HG03095 (cell line): ENCODE measurements at regions not wholly inside any gene's neighbourhood (a gene's known extent, or its start where the extent isn't known, plus 50 kb on each side); places are given as distances from the start of the nearest gene placed in this dataset.
A peak's percentile ranks its signal among the peaks of the same experiment; 100 is the strongest.

Experiments
- ATAC-seq: cut with Tn5 transposase; IDR thresholded peaks from one replicate; pipeline ENCODE4 v1.9.1; 2021; ENCODE audit warnings: moderate library complexity; ENCODE audit not compliant: unreplicated experiment

DNA sequence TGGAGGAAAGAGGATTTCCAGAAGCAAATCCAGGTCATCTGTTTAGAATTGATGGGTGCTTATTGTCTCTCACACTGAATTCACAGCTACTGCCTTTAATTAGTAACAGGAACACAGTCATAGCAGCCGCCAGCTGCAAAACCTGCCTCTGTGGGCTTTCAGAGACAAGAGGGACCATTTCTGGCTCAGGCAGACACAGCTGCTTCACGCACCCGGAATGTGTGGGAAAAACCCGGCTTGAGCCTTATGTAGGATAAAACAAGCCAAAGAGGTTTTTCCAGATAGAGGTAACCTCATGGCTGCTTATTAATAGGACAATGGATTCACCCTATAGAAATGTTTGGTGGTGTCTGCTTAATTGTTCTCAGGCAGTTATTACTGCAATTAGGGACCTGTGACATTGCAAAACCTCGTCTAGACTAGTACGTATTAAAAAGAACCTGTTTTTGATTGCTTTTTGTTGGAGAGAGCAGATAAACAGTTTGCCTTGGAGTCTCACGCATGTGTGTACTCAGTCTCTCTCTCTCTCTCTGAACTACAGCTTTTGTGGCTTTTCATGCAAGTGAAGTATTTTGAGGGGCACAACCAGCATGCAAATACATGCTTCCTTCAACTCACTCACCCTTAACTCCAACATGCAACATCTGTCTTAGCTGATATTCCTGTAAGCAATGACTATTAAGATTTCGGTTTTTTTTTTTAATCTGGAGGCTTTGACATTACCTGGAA lies 302.7 kb downstream of the PLK2 start:
- ATAC-seq: peak; percentile 90

DNA sequence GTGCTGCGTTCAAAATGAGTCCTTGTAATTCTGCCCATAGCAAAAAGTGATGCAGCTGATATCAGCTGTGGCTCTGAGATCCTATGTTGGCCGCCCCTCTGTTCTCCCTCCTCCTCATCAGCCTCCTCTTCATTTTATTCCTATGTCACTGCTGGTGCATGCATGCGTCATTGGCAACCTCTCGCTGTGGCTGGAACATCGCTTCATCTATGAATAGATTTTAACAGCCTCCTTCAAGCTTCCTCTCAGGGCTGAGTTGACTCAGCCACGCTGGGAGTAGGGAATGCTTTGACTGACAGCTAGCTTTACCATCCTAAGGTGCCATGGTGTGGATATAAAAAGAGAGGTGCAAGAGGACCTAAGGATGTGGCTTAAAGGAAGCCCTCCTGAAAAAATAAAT lies 303.5 kb downstream of the PLK2 start:
- no peak for ATAC-seq

DNA sequence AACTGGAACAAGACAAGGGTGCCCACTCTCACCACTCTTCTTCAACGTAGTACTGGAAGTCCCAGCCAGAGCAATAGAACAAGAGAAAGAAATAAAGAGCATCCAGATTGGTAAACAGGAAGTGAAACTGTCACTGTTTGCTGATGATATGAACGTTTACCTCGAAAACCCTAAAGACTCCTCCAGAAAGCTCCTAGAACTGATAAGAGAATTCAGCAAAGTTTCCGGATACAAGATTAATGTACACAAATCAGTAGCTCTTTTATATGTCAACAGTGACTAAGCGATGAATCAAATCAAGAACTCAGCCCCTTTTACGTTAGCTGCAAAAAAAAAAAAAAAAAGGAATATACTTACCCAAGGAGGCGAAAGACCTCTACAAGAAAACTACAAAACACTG lies 306.6 kb downstream of the PLK2 start:
- ATAC-seq: no peak

- ATAC-seq: no peak
Observed at GRCh38 chr5:58151414-58151813, 308.5 kb downstream of the PLK2 start.

GRCh38 chr5:58150926-58151325 lies 309.0 kb downstream of the PLK2 start:
- ATAC-seq: no peak

DNA sequence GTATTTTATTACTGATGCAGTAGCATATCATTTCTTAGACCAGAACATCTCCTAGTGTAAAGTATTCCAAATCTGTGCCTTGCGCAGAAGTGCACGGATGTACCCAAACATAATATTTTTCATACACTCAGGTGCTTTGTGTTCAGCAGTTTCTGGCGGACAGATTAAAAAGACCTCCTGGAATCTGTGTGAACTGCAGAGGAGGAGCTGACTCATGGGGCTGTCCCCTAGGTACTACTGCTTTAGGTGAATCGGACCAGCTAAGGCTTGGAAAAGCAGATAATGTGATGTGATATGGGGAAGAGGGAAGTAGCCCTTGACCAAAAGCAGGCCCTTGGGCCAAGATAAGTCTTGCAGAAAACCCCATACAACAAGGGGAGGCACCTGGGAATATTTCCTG lies 310.1 kb downstream of the PLK2 start:
- no peak for ATAC-seq

- no peak for ATAC-seq
Observed at GRCh38 chr5:58149345-58149744, 310.5 kb downstream of the PLK2 start.

DNA sequence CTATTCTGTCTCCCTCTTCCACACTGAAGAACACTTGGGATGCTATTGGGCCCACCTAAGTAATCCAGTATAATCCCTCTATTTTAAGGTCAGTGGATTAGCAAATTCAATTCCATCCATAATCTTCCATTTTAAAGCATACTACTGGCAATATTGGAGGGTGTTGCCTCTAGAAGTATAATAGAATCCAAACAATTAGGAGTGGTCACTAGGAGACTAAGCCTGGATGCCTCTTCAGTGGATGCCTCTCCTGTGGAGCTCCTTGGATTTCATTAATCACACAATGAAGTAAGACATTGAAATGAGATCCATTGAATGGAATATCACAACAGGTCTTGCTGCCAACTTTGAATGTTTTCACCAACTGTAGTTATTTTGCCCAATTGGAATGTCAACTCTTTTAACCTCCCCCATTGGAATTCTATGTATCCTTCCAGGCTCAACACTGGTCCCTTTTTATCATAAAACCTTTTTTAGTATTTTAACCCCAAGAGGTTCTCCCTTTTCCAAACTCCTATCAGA lies 311.6 kb downstream of the PLK2 start:
- ATAC-seq: no peak

DNA sequence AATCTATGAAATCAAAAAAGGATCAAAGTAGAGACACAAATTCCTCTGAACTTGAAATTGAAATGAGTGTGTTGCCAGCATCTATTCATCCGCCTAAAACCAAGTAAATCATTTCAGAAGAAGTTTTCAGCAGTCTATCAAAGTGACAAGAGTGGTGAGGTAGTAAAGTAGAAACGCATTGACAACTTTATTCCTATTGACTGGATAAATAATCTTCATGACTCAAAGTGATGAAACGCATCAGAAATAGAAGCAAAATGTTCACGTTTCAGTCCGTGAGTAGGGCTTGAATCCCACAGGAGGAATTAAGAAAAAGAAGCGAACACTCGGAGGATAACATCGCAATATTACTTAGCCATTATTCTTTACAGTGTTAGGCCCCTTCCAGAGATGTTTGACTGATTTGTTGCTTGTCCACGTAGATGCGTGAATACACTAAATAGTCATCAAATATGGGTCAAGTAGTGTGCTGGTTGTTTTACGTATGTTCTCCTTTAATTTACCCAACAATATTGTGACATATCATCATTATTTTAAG lies 314.4 kb downstream of the PLK2 start:
- no peak for ATAC-seq

GRCh38 chr5:58143727-58144126 lies 316.2 kb downstream of the PLK2 start:
- no peak for ATAC-seq

- ATAC-seq: no peak
Observed at GRCh38 chr5:58143181-58143580, 316.7 kb downstream of the PLK2 start.

GRCh38 chr5:58138791-58139190 lies 321.1 kb downstream of the PLK2 start:
- no peak for ATAC-seq

DNA sequence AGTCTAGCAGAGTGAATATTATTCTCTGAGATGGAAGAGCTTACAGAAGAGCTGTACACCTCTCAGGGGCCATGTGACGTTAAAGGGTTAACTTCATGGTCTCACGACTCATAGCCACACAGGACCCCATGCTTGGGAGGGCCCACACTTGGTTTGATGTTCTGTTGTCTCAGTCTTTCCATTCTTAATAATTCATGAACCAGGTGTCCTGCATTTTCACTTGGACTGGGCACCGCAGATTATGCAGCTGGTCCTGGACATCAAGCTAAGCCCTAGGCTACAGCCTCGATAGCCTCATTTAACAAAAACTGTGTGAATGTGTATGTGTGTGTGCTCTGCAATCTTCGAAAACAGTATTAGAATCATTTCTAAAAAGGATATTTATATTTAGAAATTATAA lies 323.5 kb downstream of the PLK2 start:
- ATAC-seq: no peak

DNA sequence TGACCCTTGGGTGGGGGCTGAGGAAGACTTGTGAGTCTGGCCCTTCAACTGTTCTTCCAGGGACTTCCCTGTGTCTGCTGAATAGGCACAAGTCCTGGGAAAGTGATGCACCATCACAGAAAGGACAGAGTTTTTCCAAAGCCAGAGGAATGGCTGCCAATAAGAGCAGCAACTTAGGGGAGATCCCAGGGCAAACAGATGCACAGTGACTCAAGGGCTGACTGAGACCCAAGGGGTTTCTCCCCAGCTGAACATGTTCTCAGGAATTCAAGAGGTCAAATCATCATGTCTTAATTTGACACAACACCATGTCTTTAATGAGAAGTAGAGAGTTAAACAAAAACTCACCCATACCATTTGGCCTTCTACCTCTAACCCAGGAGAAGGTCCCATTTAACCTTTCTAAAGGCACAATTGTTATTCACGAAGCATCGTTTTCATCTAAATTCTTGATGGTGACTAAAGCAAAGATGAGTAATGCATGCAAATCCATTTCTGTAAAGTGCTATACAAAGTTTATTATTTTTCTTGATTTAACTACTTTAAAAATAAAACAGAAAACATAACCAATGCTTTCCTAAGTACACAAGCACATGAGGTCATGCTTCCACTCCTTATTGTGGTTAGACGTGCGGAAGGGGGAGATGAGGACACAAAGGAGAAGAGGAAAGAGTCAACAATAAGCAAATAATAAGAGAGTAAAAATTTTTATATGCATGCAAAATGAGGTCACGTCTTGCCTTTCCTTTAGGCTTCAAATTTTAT lies 324.1 kb downstream of the PLK2 start:
- no peak for ATAC-seq

- ATAC-seq: no peak
Observed at GRCh38 chr5:58133631-58134296, 326.1 kb downstream of the PLK2 start.

- ATAC-seq: no peak
Observed at GRCh38 chr5:58133216-58133615, 326.7 kb downstream of the PLK2 start.

DNA sequence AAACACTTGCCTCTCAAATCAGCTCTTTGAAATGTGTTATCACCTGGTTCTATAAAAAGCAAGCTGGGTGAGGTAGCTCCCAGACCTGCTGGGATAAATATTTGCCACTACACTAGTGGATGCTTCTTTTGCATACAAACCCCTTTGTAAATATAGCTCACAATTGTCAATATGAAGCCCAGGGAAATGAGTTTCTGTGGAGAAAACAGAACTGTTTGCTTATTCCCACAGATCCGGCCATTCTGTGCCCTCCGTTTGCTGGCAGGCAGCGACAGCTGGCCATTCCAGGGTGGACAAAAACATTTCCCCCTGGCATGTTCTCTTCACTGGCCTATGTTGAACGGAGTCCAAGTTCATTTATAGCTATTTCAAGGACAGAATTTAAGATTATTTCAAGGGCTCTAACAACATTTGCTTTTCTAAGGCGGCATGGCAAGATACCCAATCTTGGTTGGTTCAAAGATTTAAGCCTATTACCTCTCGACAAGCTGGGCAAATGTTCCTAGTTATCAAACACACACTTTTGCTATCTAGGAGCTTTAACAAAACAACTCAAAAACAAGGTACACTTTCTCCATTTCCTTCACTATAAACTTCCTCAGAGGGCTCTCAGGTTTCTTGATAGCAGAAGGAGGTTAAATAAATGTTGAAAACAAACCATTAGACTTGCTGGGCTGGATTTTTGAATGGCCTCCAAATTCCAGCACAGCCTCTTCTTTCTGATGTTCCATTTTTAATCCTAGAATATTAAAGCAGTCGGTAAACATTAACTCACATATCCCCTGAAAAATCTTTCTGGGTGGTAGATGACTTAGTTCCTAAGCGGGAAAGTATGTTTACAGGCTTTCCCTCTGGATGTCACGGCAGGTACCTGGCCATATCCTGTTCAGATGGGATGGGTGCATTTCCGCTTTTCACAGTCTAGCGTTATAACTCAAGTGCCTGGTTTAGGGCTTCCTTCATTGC lies 332.3 kb downstream of the PLK2 start:
- ATAC-seq: no peak

GRCh38 chr5:58123501-58123900 lies 336.4 kb downstream of the PLK2 start:
- ATAC-seq: no peak

DNA sequence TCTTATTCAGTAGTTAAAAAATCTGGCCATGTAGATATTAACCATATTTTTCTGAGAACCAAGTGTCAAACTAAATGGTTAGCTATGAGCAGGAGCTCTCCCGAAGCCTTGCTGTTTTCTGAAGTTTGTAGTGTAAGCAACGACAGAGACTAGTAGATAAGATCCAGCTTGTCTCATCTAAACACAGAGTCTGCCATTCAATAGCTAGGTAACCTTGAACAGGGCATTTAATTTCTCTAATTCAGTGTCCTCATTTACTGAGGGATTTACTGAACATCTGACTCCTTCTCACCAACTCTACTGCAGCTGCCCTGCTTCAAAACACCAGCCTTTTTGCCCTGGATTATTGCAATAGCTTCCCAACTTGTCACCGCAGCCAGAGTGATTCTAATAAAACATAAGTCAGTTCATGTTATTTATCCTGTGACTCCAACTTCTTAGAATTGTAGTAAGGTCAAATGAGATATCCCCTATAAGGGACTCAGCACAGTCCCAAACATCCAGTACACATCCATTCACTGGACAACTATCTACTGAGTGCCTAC lies 337.0 kb downstream of the PLK2 start:
- no peak for ATAC-seq

- ATAC-seq: no peak
Observed at GRCh38 chr5:58122157-58122556, 337.7 kb downstream of the PLK2 start.
